ENCODE measurements at regions not wholly inside any gene's neighbourhood (a gene's known extent, or its start where the extent isn't known, plus 50 kb on each side); places are given as distances from the start of the nearest gene placed in this dataset.

- Histone ChIP-seq H3K4me1 (no peaks in the 10 kb centered on the region), H3K36me3 (no peaks in the 10 kb centered on the region), H3K27me3 (no peaks in the 10 kb centered on the region), H3K4me3 (no peak overlapping the region), H3K9me3 (no peaks in the 10 kb centered on the region), H3K27ac (no peak overlapping the region)
- intact Hi-C loops (cut with DNase I): no loop called here
- no peak for DNase-seq (ENCODE audit: low spot score in 2 of 2)
- TF ChIP-seq CTCF (IDR thresholded peaks at IDR 0.05): no peak
Measured at GRCh38 chr11:116618461-116618860, 154.3 kb downstream of the BUD13 start.

- Histone ChIP-seq H3K9me3 (no peaks in the 10 kb centered on the region), H3K36me3 (no peaks in the 10 kb centered on the region), H3K4me3 (no peak overlapping the region), H3K27me3 (no peaks in the 10 kb centered on the region), H3K27ac (no peak overlapping the region), H3K4me1 (no peaks in the 10 kb centered on the region)
- intact Hi-C loops (cut with DNase I): no loop called here
- peak in 1 of 2 donors; percentile 25 for DNase-seq (ENCODE audit: low spot score in 2 of 2)
- TF ChIP-seq CTCF (IDR thresholded peaks at IDR 0.05): no peak
Measured at GRCh38 chr11:116615211-116615865, 157.4 kb downstream of the BUD13 start.

- no peaks in the 10 kb centered on the region for H3K36me3 ChIP-seq
- no peak overlapping the region for H3K4me3 ChIP-seq
- H3K27ac ChIP-seq: no peak overlapping the region
- H3K27me3 ChIP-seq: no peaks in the 10 kb centered on the region
- no peak for TF ChIP-seq CTCF (IDR thresholded peaks at IDR 0.05)
- intact Hi-C loops (cut with DNase I): no loop called here
- H3K9me3 ChIP-seq: no peaks in the 10 kb centered on the region
- peak in 1 of 2 donors; percentile 19 for DNase-seq (ENCODE audit: low spot score in 2 of 2)
- no peaks in the 10 kb centered on the region for H3K4me1 ChIP-seq
Measured at GRCh38 chr11:116614306-116615210, 158.2 kb downstream of the BUD13 start.

- DNase-seq (ENCODE audit: low spot score in 2 of 2): peak in 1 of 2 donors; percentile 56
- intact Hi-C loops (cut with DNase I): no loop called here
- no peaks in the 10 kb centered on the region for H3K9me3 ChIP-seq
- H3K27ac ChIP-seq: no peak overlapping the region
- no peaks in the 10 kb centered on the region for H3K27me3 ChIP-seq
- no peaks in the 10 kb centered on the region for H3K36me3 ChIP-seq
- TF ChIP-seq CTCF (IDR thresholded peaks at IDR 0.05): no peak
- no peaks in the 10 kb centered on the region for H3K4me1 ChIP-seq
- no peak overlapping the region for H3K4me3 ChIP-seq
Measured at GRCh38 chr11:116613206-116613875, 159.4 kb downstream of the BUD13 start.

- no peak for TF ChIP-seq CTCF (IDR thresholded peaks at IDR 0.05)
- intact Hi-C loops (cut with DNase I): no loop called here
Measured at GRCh38 chr11:116611998-116612620, 160.7 kb downstream of the BUD13 start.

More at GRCh38 chr11:116611998-116612620, 160.7 kb downstream of the BUD13 start:
- no peaks in the 10 kb centered on the region for H3K27me3 ChIP-seq
- no peak overlapping the region for H3K4me3 ChIP-seq
- H3K4me1 ChIP-seq: no peaks in the 10 kb centered on the region
- DNase-seq (ENCODE audit: low spot score in 2 of 2): peak in 1 of 2 donors; percentile 52
- no peaks in the 10 kb centered on the region for H3K9me3 ChIP-seq
- no peak overlapping the region for H3K27ac ChIP-seq
- no peaks in the 10 kb centered on the region for H3K36me3 ChIP-seq
